Coronary artery (tissue), 2 donors: ENCODE measurements at regions not wholly inside any gene's neighbourhood (a gene's known extent, or its start where the extent isn't known, plus 50 kb on each side); places are given as distances from the start of the nearest gene placed in this dataset.
A peak's percentile ranks its signal among the peaks of the same experiment; 100 is the strongest.

Source experiments
- DNase-seq: peaks from one replicate; pipeline ENCODE4 v3.0.0-alpha.2; 2017; ENCODE audit warnings: low spot score
- H3K27ac ChIP-seq, 2 donors: fragments of 200-600 bp; sonication (generic); one replicate each; pipeline ENCODE4 v1.5.1; 2016 to 2019
- H3K4me3 ChIP-seq: fragments of 200-600 bp; sonication (generic); 2 replicates; pipeline ENCODE4 v1.5.1; 2016; ENCODE audit warnings: mild to moderate bottlenecking, moderate library complexity
- TF ChIP-seq, protein P1 (sequence below): fragments of 200-600 bp; sonication (generic); IDR thresholded peaks from one replicate; pipeline ENCODE4 v1.5.1; 2019; ENCODE audit warnings: antibody characterized with exemption

- no peak overlapping the region for H3K27ac ChIP-seq
- no peak for DNase-seq
- TF ChIP-seq, protein P1, sequence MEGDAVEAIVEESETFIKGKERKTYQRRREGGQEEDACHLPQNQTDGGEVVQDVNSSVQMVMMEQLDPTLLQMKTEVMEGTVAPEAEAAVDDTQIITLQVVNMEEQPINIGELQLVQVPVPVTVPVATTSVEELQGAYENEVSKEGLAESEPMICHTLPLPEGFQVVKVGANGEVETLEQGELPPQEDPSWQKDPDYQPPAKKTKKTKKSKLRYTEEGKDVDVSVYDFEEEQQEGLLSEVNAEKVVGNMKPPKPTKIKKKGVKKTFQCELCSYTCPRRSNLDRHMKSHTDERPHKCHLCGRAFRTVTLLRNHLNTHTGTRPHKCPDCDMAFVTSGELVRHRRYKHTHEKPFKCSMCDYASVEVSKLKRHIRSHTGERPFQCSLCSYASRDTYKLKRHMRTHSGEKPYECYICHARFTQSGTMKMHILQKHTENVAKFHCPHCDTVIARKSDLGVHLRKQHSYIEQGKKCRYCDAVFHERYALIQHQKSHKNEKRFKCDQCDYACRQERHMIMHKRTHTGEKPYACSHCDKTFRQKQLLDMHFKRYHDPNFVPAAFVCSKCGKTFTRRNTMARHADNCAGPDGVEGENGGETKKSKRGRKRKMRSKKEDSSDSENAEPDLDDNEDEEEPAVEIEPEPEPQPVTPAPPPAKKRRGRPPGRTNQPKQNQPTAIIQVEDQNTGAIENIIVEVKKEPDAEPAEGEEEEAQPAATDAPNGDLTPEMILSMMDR: no peak
- H3K4me3 ChIP-seq: no peak overlapping the region
Observed at GRCh38 chr2:189366349-189366748, 74.9 kb upstream of the WDR75 start.

- Histone ChIP-seq H3K4me3 (no peak overlapping the region), H3K27ac (no peak overlapping the region)
- no peak for DNase-seq
- TF ChIP-seq, protein P1: no peak
Observed at GRCh38 chr2:189367343-189367742, 73.9 kb upstream of the WDR75 start.

DNA sequence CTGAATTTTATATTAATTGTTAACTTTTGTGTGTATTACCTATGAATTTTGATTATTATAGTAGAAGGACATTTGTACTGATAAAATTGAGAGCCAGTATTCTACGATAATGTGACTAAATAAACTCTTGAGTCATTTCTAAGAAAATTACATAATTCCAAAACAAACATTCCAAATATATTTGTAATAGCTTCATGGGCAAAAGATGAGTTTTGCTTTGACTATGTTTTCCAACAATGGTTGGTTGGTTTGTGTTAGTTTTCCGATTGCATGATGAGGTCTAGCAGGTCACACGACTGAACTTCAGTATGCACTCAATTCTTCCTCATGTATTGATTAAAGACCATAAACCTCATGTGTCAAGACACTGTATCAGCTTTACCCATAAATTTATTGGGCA lies 71.7 kb upstream of the WDR75 start:
- Histone ChIP-seq H3K4me3 (peak overlapping the region; percentile 30), H3K27ac (peak overlapping the region; percentile 27 to 74)
- TF ChIP-seq, protein P1: no peak
- no peak for DNase-seq

DNA sequence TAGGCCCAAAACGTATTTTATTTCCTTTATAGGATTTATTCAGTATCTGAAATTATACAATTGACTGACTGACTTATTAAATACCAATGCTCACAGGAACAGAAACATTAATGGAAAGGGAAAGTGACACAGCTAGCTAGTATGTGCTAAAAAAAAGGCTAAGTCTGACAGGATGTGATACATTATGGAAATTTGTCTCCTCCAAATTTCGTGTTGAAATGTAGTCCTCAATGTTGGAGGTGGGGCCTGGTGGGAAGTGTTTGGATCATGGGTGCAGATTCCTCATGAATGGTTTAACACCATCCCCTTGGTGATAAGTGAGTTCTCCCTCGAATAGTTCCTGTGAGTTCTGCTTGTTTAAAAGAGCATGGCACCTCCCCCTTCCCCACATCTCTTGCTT lies 70.6 kb upstream of the WDR75 start:
- Histone ChIP-seq H3K4me3 (no peak overlapping the region), H3K27ac (peak overlapping the region in 1 of 2 donors; percentile 24)
- TF ChIP-seq, protein P1: no peak
- DNase-seq: no peak

GRCh38 chr2:189372688-189373257 lies 68.5 kb upstream of the WDR75 start:
- H3K4me3 ChIP-seq: no peak overlapping the region
- no peak overlapping the region for H3K27ac ChIP-seq
- TF ChIP-seq, protein P1: no peak
- no peak for DNase-seq

GRCh38 chr2:189374481-189374880 lies 66.8 kb upstream of the WDR75 start:
- TF ChIP-seq, protein P1: no peak
- DNase-seq: no peak
- Histone ChIP-seq H3K27ac (no peak overlapping the region), H3K4me3 (no peak overlapping the region)

DNA sequence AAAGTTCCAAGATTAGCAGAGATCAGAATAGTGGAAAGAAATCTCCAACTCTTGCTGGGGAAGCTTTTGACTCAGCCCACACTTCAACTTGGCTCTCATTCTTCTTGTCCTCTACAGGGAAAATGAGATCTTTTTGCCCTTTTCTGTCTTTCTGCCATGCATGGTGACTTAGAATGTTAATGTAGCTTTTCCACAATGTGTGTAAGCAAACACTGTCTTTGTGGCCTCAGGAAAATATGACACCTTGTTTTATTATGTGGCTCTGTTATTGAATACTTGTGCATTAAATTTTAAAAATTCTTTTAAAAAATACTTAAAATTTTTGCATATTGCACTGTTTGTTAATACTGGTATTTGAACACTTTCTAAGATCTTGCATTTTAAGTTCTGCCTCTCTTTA lies 65.4 kb upstream of the WDR75 start:
- no peak for DNase-seq
- Histone ChIP-seq H3K4me3 (no peak overlapping the region), H3K27ac (no peak overlapping the region)
- TF ChIP-seq, protein P1: no peak
